GM19351 (cell line): ENCODE measurements at regions not wholly inside any gene's neighbourhood (a gene's known extent, or its start where the extent isn't known, plus 50 kb on each side); places are given as distances from the start of the nearest gene placed in this dataset.

Experiments
- ATAC-seq: cut with Tn5 transposase; IDR thresholded peaks from one replicate; pipeline ENCODE4 v1.9.1; 2021; ENCODE audit warnings: mild to moderate bottlenecking, moderate library complexity; ENCODE audit not compliant: unreplicated experiment

- no peak for ATAC-seq
Measured at GRCh38 chr21:43348801-43349261, 78.1 kb downstream of the SIK1 start.

DNA sequence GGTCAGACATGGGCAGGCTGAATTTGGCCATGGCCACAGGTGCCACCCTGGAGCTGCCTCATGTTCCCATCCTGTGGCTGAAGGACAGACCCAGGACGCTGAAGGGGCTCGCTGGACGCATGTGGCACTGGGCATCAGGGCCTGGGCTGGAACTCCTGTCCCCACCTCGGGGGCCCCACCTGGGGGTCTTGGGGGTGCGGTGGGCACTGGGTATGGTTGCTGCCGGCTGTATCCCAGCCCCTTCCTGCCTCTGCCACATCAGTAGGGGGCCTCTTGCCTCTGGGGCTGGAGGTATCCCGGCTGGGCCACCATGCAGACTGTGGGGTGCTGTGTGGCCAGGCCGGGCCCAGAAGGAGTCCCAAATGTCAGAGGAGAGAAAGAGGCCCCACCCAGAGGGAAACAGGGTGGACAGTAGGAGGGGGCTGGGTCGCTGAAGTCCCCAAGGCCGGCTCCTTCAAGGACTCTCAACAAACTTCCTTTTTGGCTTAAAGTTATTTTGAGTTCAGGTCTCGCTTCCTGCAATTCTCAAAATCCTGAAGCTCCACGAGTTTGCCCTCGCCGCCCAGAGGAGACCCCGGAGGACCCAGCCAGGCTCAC is 78.7 kb downstream of the SIK1 start:
- ATAC-seq = no peak

DNA sequence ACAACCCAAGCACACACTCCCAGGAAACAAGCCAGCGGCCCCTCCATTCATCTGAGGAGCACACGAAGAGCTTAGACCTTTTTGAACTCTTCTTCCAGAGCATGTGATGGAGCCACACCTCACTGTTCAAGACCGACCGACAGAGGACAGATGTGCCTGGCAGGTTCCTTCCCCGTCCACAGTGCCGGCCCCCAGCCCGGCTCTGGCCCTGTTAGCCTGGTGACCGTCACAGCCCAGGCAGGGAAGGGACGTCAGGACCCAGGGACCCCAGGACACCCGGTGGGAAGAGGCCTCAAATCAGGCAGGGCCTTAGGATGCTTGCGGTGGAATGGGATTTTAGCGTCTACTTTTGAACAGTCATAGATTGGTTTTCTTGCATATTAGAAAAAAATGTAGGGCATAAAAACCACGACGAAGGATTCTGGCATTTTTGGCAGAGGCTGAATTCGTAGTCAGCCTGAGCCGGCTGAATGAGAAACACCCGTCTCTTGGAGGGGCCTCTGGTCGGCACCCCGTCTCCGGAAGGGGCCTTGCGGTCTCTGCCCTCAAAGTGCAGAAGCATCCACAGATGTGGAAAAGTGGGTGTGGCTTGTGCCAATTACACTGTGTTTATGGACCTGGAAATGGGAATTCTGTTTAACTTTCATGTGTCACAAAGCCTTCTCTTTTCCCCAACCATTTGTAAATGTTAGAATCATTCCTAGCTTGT is 79.3 kb downstream of the SIK1 start:
- ATAC-seq = no peak

- no peak for ATAC-seq
Measured at GRCh38 chr21:43346551-43346950, 80.4 kb downstream of the SIK1 start.

GRCh38 chr21:43345746-43346409 is 81.1 kb downstream of the SIK1 start:
- no peak for ATAC-seq

DNA sequence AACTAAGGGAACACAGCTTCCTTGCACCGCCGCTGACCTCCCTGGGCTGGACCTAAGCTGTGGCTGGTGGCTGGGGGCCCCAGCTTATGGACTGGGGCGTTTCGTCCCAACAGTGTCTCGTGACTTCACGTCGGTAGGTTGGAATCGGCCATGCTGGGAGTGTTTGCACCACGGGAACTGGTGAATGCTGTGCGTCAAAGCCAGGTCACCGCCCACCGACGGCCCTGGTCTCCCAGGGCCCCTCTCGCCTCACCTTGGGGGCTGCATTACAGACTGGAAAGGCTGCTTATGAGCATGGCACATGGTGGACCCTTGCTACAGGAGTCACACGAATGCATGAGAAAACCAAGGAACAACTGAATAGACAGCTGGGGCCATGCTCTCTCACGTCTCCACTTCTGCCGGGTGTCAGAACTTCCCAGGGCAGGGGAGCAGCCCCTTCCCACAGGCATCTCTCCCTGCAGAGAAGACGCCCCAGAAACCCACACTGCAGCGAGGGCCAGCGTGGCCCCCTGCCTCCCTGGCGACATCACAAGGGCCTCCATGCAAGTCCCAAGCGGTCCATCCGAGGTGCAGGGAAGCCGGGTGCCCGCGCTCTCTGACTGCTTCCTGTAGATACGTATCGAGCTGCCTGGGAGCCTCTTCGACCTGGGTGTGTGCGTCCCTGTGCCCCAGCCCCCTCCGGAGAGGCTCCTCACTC is 81.7 kb downstream of the SIK1 start:
- ATAC-seq = no peak

GRCh38 chr21:43343992-43344886 is 82.7 kb downstream of the SIK1 start:
- no peak for ATAC-seq

DNA sequence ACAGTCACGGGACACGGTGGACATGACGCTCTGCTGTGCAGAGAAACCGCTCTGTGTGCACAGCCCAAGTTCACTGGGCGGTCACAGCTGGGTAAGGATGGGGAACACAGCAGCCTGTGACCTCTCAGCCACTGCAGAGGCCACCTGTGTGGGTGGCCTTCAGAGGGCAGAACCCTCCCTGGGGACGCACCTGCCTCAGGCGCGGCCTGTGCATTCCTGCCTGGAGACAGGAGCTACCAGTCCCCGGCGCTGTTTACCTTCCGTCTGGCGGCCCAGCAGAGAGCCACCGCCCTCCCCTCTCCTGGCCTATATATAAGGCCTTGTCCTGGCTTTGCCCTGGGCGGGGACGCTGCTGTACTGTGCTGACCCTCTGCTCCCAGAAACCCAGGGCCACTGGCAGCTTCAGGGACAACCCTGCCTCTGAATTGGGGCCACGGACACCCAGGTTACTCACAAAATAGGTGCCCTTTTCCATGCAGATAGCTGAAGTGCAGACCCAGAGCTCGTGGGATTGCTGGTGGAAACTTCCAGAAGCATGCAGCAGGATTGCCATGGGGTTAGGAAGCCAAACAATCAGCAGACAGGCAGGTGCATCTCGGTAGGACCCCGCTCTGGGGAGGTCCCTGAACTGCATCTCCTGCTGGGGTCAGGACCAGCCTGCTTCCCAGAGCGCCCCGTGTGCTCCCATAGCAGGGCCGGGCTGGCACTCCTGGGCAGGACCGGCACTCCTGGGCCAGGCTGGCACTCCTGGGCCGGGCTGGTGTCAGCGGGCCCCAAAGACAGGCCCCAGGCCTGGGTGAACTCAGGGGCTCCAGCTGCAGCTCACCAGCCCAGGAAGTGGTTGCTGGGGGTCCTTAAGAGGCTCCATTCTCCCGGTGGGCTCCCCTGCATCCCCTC is 83.6 kb downstream of the SIK1 start:
- no peak for ATAC-seq

GRCh38 chr21:43342301-43342881 is 84.5 kb downstream of the SIK1 start:
- ATAC-seq = no peak

DNA sequence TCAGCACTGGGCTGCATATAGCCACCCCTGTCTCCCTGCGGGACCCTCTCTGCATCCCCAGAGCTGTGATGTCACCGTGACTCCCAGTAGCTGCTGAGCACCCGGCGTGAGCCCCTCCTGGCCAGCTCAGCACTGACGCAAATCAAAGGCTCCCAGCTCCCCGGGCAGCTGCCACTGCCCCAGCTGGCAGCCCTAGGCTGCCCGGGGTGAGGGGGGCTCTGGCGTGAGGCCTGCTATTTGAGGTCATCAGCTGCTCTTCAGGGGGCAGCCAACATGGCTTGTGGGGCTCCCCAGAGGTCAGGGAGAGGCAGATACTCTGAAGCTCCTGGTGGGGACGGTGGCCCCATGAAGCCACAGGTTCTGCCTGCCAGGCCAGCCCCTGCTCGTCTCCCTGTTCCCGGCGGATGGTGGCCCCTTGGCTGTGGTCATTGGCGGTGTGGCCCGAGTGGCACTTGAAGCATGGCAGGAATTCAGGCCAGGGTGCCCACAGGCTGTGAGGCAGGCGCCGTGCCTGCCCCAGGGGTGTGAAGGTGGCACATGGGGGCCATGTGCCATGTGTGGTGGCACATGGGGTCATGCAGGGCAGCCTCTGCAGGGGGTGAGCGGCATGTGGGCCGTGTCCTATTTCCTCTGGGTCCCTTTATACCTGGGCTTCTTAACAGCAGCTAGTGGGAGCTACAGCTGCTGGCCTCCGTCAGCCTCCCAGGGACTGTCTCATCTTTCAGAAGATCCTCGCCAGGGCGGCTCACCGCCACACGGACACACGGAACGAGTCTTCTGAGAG is 85.4 kb downstream of the SIK1 start:
- no peak for ATAC-seq

DNA sequence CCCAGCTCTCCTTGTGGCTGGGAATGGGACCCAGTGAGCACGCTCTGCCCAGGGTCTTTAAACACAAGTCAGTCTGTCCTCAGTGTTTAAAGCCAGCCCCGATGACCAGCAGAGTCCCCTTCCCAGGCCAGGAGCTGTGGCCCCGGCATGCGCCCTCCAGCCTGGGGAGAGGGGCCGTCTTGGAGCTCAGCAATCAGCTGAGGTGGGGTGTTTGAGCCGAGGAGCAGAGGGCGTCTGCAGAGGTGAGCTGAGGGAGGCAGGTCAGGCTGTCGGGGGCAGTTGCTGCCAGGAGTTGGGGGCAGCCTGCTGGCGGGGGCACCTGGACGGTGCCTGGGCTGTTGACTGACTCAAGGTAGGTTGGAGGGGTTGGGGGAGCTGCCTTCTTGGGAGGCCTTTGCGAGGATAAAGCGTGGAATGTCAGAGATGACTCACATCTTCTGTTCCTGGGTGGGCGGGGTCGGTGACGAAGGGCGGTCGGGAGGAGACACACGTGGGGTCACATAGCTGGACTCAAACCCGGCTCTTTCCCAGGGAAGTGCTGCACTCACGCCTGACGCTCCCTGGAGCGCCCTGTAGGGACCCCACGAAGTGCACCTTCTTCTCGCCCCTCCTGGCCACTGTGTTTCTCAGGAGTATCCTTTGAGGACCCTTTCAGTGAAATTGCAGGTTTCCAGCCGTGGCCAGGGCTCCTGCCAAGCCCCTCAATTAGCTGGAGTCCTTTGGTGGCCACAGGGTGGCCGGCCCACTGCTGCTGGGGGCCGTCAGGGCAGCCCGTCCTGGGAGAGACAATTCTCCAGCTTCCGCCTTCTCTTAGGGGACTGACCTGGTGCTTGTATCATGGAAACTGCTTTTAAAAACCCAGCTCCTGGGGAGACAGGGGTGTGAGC is 86.2 kb downstream of the SIK1 start:
- no peak for ATAC-seq

GRCh38 chr21:43339668-43340067 is 87.3 kb downstream of the SIK1 start:
- ATAC-seq = no peak

GRCh38 chr21:43338951-43339350 is 88.0 kb downstream of the SIK1 start:
- ATAC-seq = no peak

DNA sequence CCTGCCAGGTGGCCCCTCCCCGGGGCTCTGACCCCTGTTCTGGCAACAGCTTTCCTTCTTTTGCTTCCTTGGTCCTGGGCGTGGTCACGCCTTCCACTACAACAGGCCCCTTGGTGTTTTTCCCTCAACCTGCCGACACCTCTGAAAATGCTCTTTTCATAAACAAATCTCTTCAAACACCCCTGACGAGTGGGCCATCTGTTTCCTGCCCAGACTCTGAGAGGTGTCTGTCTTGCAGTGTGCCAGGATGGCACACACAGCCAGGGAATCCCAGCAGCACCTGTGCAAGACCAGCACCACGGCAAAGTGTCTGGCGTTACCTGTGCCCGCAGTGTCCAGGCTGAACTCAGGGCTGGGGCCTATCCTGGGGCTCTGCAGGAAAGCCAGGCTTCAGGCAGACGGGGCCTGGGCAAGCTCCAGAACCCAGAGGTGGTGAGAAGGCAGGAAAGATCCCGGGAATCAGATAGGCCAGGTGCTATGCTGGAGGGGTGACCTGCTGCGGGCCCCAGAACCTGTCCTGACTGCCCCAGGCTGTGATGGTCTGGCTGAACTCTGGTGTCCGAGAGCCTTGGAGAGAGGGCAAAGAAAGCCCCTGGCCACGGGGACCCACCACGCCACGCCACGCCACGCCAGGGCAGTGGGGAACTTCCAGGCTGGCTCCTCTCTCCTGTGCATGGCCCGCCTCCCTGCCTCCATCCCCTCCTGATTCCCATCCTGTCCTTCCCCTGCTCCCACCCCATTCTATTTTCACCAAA is 88.9 kb downstream of the SIK1 start:
- ATAC-seq = no peak

- ATAC-seq = no peak
Measured at GRCh38 chr21:43335119-43335518, 91.8 kb downstream of the SIK1 start.

DNA sequence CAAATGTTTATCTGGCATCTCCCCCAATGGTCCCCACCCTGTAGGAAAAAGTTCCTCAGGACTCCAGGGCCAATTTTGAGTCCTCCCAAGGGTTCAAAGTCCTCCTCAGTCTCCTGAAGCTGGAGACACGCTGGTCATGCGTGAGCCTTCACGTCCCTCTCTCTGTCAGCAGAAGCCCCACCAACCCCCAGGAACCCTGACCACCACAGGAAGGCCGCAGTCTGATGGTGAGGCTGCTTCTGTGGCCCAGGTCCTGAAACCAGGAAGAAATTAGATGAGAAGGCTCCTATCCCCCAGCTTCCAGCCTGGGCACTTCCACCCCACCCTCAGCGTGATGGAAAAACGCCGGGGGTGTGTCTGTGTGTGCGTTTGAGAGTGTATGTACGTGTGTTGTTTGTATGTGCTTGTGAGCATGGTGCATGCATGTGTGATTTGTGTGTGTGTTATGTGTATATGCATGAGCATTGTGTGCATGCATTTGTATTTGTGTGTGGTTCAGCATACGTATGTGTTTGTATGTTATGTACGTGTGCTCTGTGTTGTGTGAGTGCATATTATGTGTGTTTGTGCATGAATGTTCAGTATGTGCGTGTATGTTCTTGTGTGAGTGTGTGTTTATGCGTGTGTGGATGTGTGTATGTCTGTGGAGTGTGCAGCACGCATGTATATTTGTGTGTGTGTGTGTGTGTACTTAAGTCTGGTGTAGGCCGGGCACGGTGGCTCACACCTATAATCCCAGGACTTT is 92.5 kb downstream of the SIK1 start:
- no peak for ATAC-seq
